HG02840 (cell line): ENCODE measurements at regions not wholly inside any gene's neighbourhood (a gene's known extent, or its start where the extent isn't known, plus 50 kb on each side); places are given as distances from the start of the nearest gene placed in this dataset.

Source experiments
- ATAC-seq: cut with Tn5 transposase; IDR thresholded peaks from one replicate; pipeline ENCODE4 v1.9.1; 2021; ENCODE audit warnings: mild to moderate bottlenecking, moderate library complexity, moderate number of reproducible peaks; ENCODE audit not compliant: unreplicated experiment, low FRiP score

DNA sequence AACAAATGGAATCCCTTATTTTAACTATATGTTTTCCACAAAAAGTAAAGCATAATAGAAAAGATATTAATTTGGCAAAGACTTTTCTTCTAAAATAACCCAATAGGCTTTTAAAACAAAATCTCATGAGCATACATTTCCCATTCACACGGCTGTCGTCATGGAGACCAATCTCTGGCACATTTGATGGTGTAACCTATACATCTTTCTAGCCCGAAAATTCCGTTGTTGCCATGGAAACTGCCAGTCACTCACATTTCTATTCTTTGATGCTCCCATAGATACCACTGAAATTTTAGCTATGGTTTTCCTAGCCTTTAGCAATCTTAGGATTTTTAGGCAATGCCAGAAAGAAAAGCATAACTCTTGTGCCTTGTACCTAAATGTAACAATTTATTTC lies 262.9 kb upstream of the TRPM3 start:
- ATAC-seq, result no peak

DNA sequence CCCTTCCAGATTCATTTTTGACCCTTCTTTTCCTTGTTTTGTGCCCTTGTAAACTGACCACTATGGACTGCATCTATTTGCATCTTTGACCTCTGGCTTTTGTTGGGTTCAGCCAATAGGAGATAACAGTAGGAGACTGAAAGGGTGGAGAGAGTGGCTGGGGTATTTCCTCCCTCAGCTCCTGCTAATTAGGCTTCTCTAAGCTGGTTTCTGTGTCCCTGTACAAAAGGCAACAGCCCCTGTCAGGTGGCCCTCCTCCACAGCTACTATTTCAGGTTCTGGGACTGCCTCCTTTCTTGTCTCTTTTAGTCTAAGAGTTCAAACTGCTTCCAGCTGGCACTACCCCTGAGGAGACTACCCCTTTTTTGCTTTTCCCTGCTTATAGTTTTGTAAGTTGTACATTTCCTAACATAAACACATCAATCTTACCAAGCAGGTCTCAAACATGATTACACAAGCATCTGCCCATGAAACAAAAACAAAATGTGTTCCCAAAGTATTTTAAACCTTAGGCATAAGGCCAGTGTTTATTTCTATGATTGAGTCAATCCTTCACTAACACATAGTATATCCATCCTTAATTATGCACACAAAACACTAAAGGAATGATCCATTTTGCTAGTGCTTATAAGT lies 262.0 kb upstream of the TRPM3 start:
- no peak for ATAC-seq

GRCh38 chr9:71368157-71368556 lies 246.7 kb upstream of the TRPM3 start:
- no peak for ATAC-seq

- ATAC-seq, result no peak
These were observed 242.9 kb upstream of the TRPM3 start for GRCh38 chr9:71364186-71364955.

- no peak for ATAC-seq
These were observed 242.0 kb upstream of the TRPM3 start for GRCh38 chr9:71363286-71363961.

- no peak for ATAC-seq
These were observed 239.9 kb upstream of the TRPM3 start for GRCh38 chr9:71361357-71361756.

- ATAC-seq, result no peak
These were observed 235.9 kb upstream of the TRPM3 start for GRCh38 chr9:71357346-71357745.

- ATAC-seq, result no peak
These were observed 234.5 kb upstream of the TRPM3 start for GRCh38 chr9:71355884-71356283.

GRCh38 chr9:71353720-71354119 lies 232.3 kb upstream of the TRPM3 start:
- ATAC-seq, result no peak

DNA sequence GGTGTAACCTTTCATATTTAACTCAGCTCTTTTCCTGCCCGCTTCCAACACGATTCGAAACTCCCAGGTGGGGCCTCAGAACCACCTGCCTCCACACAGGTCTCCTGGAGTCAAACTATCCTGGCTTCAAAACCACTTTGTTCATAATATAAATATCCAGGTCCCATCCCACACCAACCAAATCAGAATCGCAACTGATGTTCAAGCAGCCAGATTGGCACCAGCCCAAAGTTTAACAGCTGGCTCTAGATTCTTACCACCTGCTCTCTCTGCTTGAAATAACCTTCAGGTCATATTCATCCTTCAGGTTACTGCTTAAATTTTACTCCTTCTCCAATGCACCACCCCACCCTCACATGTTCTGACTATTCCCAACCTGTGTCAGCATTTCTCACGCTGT lies 231.4 kb upstream of the TRPM3 start:
- no peak for ATAC-seq

GRCh38 chr9:71349218-71349617 lies 227.8 kb upstream of the TRPM3 start:
- no peak for ATAC-seq

DNA sequence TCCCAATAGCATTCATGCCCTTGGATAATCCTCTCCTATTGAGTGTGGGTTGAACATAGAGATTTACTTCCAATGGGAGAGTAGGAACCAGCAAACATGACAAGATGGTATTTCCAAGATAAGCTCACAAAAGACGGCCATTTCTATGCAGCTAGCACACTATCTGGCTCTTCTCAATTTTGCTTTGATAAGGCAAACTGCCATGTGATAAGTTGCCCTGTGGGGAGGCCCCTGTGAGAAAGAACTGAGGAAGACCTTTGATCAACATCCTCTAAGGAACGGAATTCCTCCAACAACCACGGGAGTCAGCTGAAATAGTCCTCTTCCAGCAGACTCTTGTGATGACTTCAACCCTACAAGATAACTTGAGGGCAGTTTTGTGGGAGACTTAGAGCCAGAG lies 211.9 kb upstream of the TRPM3 start:
- no peak for ATAC-seq

DNA sequence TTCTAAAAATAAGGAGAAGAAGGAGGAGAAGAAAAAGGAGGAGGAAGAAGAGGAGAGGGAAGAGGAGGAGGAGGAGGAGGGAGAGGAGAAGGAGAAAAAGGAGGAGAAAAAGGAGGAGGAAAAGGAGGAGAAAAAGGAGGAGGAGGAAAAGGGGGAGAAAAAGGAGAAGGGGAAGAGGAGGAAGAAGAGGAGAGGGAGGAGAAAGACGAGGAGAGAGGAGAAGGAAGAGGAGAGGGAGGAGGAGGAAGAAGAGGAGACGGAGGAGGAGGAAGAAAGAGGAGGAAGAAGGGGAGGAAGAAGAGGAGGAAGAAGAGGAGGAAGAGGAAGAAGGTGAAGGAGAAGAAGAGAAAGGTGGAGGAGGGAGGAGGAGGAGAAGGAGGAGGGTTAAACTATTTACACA lies 210.2 kb upstream of the TRPM3 start:
- ATAC-seq, result no peak

GRCh38 chr9:71329873-71330272 lies 208.5 kb upstream of the TRPM3 start:
- no peak for ATAC-seq

DNA sequence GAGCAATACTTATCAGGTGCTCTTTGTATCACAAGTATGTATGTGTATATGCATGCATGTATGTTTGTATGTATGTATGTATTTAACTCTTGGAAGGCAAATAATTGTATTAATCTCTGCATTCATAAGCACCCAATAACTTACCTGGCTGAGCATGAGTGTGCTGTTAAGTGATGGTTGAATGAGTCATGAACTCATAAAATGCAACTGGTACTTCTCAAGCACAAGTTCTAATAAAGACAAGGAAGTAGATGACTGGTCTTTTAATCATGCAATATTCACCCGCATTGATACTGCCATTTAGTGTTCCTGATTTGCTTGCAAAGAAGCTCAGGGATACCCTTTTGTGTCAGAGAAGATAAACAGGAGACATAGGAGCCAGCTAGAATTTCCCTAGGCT lies 204.9 kb upstream of the TRPM3 start:
- no peak for ATAC-seq

DNA sequence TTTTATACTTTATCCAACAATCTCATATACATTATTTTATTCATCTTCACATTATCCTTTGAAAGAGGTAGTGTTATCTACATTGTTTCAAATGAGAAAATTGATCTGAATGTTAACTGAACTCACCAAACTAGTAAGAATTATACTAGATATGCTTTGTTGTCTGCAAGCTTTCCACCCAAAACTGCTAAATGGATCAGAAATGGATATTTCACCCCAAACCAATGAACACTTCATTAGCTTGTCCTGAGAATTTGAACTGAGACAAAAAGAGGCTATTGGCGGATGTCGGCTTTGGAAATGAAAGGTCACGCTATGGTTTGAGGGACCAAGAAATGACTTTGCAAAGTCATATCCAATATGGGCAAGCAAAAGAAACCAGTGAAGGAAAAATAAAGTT lies 201.9 kb upstream of the TRPM3 start:
- ATAC-seq, result no peak

GRCh38 chr9:71322311-71322710 lies 200.9 kb upstream of the TRPM3 start:
- ATAC-seq, result no peak

- ATAC-seq, result peak; percentile 61
These were observed 187.0 kb upstream of the TRPM3 start for GRCh38 chr9:71308454-71308853.

DNA sequence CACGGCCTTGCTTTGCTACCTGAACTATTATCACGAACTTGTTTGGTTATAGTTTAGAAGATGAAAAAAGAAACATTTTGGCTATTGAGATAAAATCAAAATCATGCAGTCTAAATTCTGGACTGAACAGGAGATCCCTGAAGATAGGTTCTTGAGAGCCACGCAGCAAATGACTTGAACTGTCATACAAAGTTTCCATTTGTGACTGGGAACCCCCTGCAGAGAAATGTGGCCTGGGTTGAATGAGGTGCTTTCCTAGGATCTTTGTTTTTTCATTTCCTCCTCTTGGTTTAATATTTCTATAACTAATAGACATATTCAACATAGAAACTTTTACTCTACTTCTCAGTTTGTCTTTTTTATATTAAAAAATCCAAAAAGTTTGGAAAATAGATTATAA lies 184.7 kb upstream of the TRPM3 start:
- no peak for ATAC-seq

GRCh38 chr9:71303351-71303750 lies 181.9 kb upstream of the TRPM3 start:
- ATAC-seq, result no peak

GRCh38 chr9:71302776-71303175 lies 181.4 kb upstream of the TRPM3 start:
- no peak for ATAC-seq

GRCh38 chr9:71295928-71296327 lies 174.5 kb upstream of the TRPM3 start:
- no peak for ATAC-seq
